GM18873 (cell line): ENCODE measurements at regions not wholly inside any gene's neighbourhood (a gene's known extent, or its start where the extent isn't known, plus 50 kb on each side); places are given as distances from the start of the nearest gene placed in this dataset.
"Not testable (repeated sequence)": the region's sequence is repeated elsewhere in the genome, so short reads cannot be mapped to it uniquely, and the experiment has no call there.

Experiments
- ATAC-seq: cut with Tn5 transposase; IDR thresholded peaks from one replicate; pipeline ENCODE4 v1.9.1; 2021; ENCODE audit warnings: mild to moderate bottlenecking, moderate library complexity, moderate number of reproducible peaks; ENCODE audit not compliant: unreplicated experiment, low FRiP score

DNA sequence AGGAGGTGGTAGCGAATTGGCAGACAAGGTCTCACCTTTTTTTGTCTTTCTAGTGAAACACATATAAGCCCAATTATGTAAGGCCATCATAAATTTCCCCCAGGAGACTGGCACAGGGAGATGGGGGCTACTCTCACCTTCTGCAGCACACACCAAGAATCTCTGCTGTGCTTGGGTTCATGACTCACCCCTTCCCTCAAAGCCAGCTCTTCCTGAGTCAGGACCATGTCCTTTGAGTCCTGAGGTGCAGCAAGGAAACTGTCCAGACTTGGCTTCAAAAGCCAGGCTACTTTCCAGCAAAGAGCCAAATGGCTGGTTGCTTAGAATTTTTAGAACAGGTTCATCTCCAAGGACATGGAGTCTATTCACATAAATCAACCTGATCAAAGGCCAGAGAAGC, 368.7 kb downstream of the BCL2L11 start:
- not testable (repeated sequence) for ATAC-seq

DNA sequence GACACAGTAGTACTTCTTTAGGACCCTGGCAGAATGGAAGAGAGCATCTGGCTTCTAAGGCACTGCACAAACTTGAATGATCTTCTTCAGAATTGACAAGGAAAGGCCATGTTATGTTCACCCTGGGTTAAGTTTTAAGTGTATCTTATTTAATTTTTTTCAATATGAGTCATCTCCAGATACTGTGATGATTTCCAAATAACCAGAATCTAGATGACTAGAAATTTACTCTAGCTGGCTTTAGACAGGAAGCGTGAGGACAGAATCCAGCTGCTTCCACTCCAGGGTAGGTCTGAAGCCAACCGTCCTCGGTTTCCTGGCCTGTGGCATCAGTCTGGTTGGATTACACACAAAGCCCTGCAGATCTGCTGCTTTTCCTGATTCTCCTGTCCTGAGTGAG, 370.5 kb downstream of the BCL2L11 start:
- ATAC-seq = not testable (repeated sequence)

DNA sequence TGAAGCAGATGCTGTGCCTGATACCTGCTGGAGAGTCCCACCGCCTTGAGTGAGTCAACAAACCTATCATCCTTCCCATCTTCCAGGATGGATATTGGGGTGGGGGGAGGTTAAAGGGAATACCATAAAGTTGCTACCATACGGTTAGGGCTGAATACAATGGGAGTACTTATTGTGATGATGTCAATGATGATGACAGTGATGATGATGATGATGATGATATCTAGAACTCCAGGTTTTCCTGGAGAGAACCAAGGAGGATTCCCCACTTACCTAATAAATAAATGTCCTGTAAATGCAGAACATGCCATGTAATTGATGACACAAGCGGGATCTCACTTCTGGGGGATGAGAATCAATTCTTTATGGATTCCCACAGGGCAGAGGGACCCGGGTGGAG, 370.9 kb downstream of the BCL2L11 start:
- not testable (repeated sequence) for ATAC-seq

DNA sequence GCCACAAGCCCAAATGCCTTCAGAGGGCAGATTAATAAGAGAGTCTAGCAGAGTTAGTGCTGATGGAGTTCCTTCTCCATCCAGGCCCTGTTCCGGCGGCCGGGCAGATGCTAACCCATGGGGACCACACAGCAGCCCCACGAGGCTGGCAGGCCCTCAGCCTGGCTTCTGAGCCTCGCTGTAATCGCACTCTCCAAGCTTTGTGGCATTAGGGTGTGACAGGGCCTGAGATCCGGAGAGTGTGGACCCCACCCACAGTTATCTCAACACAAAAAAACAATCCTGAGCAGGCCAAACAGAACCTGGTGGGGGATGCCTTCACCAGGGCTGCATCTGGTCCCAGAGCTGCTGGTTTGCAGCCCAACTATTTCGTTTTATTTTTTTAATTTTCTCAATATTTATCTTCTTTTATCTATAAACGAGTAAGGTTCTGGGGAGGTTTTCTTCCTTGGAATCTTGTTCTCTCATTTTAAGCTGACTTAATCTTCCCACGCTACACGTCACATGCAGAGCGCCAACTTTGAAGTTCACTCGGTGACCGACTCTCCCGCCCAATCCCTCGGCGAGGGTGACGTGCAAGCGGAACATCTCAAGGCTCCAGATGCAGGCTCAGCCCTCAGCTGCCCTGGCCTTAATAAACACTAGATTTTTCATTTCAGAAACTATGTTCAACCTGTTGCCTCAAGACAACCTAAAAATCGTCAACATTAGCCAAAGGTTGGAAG, 372.4 kb downstream of the BCL2L11 start:
- ATAC-seq = not testable (repeated sequence)

DNA sequence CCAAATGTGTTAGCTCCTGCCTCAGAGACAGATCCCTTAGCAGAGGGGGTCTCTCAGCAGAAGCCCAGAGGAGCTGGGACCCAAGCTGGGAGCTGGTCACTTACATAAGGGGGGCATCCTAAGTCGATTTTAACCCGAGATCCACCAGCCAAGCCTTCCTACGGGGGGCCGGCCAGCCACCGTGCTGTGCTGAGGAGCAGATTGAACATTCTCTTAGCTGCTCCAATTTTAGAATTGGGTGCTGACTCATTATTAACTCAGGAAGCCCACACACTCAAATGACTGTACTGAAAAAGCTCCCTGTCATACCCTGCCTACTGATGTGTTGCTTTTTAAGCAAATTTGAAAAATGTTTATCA, 373.0 kb downstream of the BCL2L11 start:
- peak; percentile 74 for ATAC-seq

DNA sequence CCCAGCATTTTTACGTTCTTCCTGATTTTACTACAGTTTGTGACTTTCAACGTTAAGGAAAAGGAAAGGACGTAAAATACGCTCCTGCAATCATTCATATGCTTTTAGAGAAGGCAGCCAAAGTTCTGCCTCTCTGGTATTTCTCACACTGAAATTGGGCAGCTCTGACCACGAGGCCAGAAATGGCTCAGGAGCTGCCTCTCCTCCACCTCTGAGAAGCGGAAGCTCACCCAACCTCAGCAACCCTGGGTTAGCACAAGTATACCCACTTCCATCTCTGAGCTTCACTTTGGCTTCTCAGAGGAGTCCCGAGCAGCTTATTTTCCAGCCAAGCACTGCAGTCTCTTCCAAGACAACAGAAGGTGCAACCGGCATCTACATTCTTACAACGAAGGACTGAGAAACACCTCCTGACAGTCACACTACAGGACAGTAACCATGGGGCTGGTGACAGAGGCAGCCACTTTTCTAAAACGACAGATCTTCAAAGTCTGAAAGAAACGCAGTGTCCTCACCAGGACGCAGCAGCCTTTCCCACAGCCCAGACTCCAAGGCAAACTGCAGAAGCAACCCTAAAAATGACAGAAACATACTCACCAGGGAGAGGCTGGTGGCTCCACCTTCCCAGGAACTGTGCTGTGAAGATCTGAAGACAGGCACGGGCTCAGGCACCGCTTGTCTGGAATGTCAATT, 373.7 kb downstream of the BCL2L11 start:
- ATAC-seq = peak; percentile 5

DNA sequence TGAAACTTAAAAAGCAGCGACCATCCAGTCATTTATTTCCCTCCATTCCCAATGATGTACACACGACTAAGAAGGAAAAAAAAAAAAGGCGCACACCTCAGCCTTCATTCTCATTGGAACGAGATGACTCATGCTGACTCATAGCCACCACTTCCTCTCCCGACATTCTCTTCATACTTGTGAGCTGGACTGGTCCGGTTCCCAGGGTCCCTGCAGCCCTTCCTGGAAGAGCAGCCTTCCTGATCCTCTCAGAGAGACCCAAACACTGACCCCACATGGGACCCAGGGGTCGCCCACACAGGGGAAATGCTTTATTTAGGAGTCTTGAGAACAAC, 374.2 kb downstream of the BCL2L11 start:
- peak; percentile 52 for ATAC-seq

DNA sequence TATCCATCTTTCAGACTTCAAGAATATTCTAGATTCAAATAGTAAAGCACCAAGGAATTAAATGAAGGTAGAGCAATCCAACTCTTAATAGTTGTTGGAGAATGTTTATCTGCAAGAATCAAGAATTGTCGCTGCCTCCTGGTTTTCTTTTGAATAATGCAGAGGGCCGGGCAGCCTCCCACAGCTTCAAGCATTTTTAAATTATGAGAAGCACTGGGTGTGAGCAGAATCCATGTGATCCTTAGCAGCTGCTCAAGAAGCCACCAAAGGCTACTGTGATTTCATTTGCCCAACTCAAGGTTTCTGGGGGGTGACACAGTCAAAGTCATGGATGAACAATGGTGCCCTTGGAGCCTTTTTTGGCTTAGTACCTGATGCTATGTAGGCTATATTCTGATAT, 374.9 kb downstream of the BCL2L11 start:
- ATAC-seq = not testable (repeated sequence)

DNA sequence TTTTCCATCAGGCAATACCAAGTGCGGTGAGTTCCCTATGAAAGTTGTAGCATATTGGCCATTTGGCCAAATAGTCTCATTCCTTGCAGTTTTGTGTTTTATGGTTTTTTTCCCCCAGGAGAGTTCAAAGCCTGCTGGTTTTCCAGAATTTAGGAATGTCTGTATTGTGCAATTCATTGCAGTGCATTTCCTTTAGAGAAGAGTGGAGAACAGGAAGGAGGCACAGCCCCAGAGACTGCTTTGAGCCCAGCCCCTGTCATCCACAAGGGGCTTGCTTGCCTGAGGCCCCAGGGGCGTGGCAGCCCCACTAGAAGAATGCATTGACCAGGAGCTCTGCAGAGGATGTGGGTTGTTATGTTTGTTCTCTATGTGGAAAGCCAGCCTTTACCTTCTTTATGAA, 375.5 kb downstream of the BCL2L11 start:
- not testable (repeated sequence) for ATAC-seq

DNA sequence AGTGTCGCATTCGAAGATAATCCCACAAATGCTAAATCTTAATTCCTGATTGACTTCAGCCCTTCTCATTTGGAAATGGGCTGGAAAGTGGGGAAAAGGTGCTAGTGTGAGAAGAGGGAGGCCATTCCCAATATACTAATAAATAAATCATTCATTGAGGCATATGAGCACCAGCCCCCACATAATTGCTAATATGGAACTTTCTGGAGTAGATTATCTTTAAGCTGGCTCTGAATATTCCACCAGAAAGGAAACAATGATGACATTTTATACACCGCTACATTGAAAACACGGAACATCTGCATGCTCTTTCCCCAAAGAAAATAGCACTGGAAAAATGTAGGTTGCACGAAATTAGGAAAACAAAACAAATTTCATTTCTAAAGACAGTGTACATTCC, 376.1 kb downstream of the BCL2L11 start:
- not testable (repeated sequence) for ATAC-seq

DNA sequence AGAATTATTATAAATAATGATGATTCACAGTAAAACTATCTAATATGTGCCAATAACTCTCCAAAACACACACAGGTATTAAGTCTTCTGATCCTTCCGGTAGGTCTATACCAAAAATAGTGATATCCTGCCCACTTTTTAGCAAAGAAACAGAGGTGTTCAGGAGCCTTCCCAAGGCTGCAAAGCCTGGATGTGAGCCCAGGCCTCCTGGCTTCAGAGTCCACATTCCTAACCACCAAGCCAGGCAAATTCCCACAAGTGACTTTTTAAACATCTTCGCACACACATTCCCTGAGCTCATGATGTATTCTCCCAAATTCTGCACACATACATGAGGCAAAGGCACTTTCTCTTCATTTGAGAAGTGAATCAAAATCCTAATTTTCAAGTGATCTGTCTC, 376.6 kb downstream of the BCL2L11 start:
- not testable (repeated sequence) for ATAC-seq

DNA sequence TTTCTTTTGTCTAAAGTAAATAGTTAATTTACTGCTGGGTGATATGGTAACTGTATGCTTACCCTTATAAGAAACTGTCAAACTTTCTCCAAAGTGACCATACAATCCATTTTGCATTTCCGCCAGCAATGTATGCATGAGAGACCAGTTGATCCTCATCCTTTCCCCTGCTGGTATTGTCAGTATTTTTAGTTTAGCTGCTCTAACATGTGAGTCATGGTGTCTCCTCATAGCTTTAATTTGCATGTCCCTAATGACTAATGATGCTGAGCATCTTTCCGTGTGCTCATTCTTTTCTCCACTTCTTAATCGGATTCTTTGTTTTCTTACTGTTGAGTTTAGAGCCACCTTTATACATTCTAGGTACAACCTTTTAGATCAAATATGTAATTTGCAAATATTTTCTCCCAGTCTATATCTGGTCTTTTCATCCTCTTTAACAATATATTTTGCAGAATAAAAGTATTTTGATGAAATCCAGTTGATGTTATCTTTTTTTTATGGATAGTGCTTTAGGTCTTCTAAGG, 379.9 kb downstream of the BCL2L11 start:
- ATAC-seq = not testable (repeated sequence)

DNA sequence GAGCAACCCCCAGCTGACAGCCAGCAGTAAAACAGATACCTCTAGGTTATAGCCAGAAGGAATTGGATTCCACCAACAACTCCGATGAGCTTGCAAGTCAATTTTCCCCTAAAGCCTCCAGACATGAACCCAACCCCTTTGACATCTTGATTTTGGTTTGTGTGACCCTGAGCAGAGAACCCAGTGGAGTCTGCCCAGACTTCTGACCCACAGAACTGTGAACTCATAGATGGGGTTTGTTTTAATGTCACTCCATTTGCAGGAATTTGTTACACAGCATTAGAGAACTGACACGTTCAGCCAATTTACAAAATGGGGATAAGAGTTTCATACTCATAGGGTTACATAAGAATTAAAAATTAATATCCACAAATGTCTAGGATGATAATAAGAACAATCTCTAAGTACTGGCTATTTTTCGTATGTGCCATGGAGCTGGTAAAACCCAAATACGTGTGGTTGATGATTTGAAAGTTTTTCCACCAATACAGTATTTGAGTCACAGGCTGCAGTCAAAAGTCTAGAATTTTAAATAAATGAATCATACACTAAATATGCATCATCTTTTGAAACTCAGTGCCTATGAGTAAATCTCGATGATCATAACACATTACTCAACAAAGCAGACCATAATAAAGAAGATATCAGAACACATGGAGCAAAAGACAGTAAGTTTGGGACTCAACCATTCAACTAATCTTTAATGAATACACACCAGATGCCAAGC, 380.0 kb downstream of the ANAPC1 start:
- not testable (repeated sequence) for ATAC-seq

DNA sequence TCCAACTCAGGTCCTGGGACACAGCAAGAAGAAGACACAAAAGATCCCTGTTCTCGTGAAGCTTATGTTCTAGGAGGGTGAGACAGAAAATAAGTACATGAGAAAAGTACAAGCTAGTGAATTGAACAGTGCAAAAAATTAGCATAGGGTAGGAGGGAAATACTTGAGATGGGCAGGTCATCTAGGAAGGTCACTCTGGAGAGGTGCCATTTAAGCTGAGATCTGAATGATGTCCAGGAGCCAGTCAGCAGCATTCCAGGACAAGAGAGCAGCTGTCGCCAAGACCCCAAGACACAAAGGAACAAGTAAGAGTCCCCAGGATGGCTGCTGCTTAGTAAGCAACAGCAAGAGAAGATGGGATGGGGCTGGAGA, 379.4 kb downstream of the ANAPC1 start:
- ATAC-seq = not testable (repeated sequence)

DNA sequence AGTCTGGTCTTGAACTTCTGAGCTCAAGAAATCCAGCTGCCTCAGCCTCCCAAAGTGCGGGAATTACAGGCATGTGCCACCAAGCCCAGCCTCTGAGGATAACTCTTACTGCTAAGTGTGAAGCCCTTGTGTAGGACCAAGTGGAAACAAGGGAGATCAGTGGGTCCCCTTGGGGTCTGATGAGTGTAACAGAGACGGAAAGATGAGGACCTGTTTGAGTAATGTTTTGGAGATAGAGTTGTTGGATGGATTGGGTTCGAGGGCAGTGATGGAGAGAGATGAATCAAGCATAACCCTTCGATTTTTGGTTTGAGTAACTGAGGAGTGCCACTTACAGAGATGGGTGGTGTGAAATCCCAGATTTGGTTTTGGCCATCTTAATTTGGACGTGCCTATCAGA, 378.7 kb downstream of the ANAPC1 start:
- not testable (repeated sequence) for ATAC-seq

DNA sequence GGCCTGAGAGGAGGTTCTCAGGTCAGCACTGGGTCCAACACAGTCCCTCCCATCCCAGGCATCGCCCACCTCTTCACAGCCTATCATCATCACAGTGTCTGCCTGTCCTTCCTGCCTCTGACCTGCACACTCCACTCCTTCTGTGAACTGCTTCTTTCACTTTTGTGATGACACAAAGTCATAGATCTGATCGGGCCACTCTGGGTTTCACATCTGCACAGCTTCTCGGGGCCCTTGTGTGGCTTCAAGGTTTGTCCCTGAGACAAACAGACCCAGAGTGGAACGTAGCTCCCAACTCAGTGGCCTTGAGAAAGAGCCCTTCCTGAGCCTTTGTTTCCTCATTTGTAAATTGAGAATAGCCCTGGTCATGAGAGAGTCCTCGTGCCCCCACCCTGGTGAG, 377.1 kb downstream of the ANAPC1 start:
- ATAC-seq = peak; percentile 95

DNA sequence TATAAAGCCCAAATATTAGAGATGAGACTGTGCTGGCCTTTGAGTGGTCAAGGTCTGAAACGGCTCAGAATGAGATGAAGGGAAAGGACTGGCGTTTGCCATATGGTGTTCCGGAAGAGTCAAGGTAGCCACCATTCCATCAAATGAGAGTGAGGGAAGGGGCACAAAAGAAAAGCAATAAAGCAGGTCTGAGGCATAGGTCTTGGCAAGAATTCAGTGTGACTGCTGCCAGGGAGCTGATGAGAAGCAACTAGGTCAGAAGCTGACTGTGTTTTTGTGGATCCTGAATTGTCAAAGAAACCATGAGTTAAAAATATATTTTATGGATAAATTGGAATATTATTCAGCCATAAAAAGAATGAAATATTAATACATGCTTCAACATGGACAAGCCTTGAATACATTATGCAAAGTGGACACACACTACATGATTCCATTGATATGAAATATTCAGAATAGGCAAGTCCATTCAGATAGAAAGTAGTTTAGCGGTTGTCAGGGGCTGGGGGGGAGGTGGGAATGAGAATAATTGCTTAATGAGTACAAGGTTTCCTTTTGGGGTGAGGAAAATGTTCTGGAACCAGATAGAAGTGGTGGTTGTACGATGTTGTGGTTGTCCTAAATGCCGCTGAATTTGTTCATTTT, 374.6 kb downstream of the ANAPC1 start:
- ATAC-seq = not testable (repeated sequence)

DNA sequence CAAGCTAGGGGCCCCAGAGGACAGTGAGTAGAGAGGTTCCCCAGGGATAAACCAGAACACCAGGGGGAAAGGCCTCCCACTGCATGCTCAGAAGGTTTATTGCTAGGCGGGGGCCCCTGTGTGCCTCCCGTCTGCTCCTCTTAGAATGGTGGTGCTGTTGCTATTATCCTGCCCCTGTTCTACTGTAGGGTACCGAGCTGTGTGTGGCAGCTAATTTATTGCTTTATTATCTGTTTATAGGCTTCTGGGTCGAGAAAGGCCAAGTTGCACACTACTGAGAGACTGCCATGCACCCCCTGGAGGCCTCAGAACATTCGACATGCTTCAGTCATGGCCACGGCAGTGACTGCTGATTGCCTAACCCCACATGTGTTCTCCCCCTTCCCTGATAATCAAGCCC, 373.6 kb downstream of the ANAPC1 start:
- ATAC-seq = not testable (repeated sequence)

DNA sequence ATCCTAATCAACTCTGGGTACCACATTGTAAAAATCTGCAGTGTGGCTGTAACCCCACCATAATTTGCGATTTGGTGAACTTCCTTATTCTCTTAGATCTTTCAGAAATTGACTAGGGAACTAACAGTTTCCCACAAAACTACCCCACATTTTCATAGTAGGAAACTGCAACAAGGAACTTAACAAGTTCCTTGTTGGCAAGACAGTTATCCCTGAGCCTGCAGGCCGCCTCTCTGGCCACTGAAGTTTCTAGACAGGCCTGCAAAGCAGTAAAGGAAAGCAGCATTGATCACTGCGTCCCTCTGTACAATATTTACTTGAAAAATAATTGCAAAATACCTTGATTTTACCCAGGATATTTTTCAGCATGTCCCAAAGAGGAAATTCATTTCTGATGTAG, 372.9 kb downstream of the ANAPC1 start:
- ATAC-seq = not testable (repeated sequence)

DNA sequence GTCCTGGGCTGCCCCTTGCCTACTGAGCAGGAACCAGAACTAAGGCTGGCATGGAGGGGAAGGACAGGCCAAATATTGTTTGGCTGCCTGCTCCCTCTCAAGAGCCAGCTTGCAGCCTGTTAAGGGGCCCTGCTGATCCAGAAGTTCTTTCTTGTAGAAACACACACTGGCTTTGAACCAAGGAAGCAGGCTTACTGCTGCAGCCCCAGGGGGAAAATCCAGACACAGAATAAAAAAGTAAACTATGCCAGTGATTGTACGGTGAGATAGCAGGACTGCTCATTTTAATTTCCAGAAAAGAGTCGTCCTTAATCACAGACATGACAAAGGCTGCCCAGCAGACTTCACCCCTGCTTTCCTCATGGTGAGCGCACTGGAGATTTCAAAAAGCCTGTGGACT, 371.6 kb downstream of the ANAPC1 start:
- not testable (repeated sequence) for ATAC-seq

DNA sequence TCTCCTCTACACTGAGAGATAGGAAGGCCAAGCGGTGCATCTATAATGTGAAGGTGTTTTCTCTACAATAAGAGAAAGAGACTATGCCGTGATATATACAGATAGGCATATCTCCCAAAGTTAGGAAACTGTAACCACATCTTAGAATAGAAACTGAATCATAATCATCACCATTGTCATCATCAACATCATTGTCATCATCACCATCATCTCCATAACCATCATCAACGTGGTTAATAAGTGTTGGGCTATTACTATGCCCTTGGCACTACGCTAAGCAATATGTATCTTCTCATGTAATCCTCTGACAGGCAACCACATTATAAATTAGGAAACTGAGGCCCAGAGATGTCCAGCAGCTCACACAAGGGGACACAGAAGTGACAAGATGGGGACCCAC, 369.9 kb downstream of the ANAPC1 start:
- ATAC-seq = not testable (repeated sequence)
